ENCODE measurements at regions not wholly inside any gene's neighbourhood (a gene's known extent, or its start where the extent isn't known, plus 50 kb on each side); places are given as distances from the start of the nearest gene placed in this dataset.

DNA sequence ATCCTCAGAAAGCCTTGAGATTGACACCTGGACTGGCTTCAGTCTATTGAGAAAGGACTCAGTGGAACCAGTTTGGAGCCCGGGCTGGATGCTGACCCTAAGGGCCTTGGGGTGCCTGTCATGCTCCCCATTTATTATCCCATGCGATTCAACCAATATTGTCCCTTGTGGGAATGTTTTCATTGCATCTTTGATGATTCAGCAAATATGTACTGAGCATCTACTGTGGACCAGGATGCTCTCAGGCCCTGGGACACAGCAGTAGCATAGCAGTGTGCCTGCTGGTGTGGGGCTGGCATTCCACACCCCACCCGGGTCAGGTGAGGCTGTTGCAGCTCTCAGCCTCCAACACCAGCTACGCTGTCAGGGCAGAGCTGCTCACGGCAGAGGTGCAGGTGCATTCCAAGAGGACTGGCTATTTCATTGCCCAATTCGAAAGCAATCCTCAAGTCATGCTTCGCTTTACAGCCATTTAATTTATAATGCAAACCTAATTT, 586.0 kb downstream of the TCERG1L start:
- TF ChIP-seq, protein P1, sequence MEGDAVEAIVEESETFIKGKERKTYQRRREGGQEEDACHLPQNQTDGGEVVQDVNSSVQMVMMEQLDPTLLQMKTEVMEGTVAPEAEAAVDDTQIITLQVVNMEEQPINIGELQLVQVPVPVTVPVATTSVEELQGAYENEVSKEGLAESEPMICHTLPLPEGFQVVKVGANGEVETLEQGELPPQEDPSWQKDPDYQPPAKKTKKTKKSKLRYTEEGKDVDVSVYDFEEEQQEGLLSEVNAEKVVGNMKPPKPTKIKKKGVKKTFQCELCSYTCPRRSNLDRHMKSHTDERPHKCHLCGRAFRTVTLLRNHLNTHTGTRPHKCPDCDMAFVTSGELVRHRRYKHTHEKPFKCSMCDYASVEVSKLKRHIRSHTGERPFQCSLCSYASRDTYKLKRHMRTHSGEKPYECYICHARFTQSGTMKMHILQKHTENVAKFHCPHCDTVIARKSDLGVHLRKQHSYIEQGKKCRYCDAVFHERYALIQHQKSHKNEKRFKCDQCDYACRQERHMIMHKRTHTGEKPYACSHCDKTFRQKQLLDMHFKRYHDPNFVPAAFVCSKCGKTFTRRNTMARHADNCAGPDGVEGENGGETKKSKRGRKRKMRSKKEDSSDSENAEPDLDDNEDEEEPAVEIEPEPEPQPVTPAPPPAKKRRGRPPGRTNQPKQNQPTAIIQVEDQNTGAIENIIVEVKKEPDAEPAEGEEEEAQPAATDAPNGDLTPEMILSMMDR (IDR thresholded peaks at IDR 0.05 in 4 of 5, conservative IDR thresholded peaks at IDR 0.05 in 1 of 5), result no peak
- TF ChIP-seq POLR2A (IDR thresholded peaks at IDR 0.05), result no peak
